Activated CD8-positive, alpha-beta T cell treated with anti-CD3 and anti-CD28 coated beads for 36 hours (primary cell): ENCODE measurements at regions not wholly inside any gene's neighbourhood (a gene's known extent, or its start where the extent isn't known, plus 50 kb on each side); places are given as distances from the start of the nearest gene placed in this dataset.

Experiments
- ATAC-seq: fragments of 200-7000 bp; cut with Tn5 transposase; one replicate; pipeline ENCODE4 v1.10.0; 2021; ENCODE audit warnings: mild to moderate bottlenecking, moderate library complexity
- CTCF ChIA-PET: fragments of 350-600 bp; sonication (Branson Sonifier 250); formaldehyde crosslinking; loops from one replicate; lab custom pipeline; 2021; ENCODE audit warnings: antibody characterized with exemption; lab: Charles Lee
- POLR2A ChIA-PET: fragments of 350-600 bp; sonication (Branson Sonifier 250); formaldehyde crosslinking; loops from one replicate; lab custom pipeline; 2021; ENCODE audit warnings: antibody characterized with exemption; lab: Charles Lee
- DNase-seq: peaks from one replicate; pipeline ENCODE4 v3.0.0-alpha.2; 2020
- H3K27ac Mint-ChIP-seq: one replicate; pipeline ENCODE4 v1.8.0; 2021; ENCODE audit warnings: mild to moderate bottlenecking, mixed read lengths
- H3K27me3 Mint-ChIP-seq: one replicate; pipeline ENCODE4 v1.8.0; 2021; ENCODE audit warnings: mixed read lengths
- H3K36me3 Mint-ChIP-seq: one replicate; pipeline ENCODE4 v1.8.0; 2021; ENCODE audit warnings: low read depth, mixed read lengths
- H3K4me1 Mint-ChIP-seq: one replicate; pipeline ENCODE4 v1.8.0; 2021; ENCODE audit warnings: low read depth, mixed read lengths
- H3K4me3 Mint-ChIP-seq: one replicate; pipeline ENCODE4 v1.8.0; 2021; ENCODE audit warnings: mild to moderate bottlenecking, moderate library complexity, mixed read lengths
- H3K9me3 Mint-ChIP-seq: one replicate; pipeline ENCODE4 v1.8.0; 2021; ENCODE audit warnings: mixed read lengths
- intact Hi-C: fragments of 100-400 bp; cut with micrococcal nuclease; formaldehyde crosslinking; loops from one replicate; pipeline ENCODE4 v1.10.0; 2022
- TF ChIP-seq, protein P1 (sequence below): fragments of 200-600 bp; IDR thresholded peaks from one replicate; pipeline ENCODE4 v1.8.0; 2022; ENCODE audit warnings: antibody characterized with exemption, mild to moderate bottlenecking

DNA sequence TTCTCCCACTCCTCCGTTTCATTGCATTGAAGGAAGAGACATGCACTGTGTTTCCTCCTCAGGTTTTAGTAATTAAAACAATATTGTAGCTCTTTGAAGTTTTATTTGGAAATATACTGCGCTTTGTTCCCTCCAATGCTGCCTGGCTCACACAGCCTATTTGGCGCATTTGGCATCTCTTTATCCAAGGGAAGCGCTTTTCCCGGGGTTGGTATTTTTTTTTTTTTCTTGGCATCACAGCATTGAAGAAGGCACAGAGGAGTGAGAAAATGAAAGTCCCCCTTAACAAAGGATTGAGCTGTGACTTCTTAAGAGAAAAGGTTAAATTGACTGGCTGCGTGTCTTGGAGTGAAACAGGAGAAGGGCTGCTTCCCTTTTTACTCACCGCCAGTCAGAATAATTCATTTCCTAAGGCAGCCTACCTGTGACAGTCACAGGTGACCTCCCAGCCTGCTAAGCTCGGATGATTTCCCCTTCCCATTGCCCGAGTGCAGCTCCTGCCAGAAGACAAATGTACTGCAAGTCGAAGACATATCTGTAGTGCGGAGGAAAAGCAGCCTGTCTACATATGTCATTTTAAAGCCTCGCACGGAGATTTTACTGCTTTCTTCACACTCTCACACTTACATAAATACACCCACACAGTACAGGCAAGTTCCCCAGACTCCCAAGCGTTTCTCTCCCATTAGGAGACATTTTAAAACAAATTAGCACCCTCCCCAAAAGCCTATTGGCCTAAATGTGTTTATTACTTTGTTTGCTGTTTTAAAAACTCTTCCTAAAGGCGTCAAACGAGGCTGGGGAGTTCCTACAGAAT, 665.5 kb upstream of the ZNF608 start:
- Mint-ChIP-seq H3K4me3 (no peak overlapping the region), H3K27ac (no peak overlapping the region), H3K4me1 (peaks cover 7% of the 10 kb centered on the region), H3K9me3 (no peaks in the 10 kb centered on the region), H3K27me3 (no peaks in the 10 kb centered on the region), H3K36me3 (no peaks in the 10 kb centered on the region)
- ChIA-PET POLR2A (no interaction called here), CTCF (no interaction called here)
- TF ChIP-seq, protein P1, sequence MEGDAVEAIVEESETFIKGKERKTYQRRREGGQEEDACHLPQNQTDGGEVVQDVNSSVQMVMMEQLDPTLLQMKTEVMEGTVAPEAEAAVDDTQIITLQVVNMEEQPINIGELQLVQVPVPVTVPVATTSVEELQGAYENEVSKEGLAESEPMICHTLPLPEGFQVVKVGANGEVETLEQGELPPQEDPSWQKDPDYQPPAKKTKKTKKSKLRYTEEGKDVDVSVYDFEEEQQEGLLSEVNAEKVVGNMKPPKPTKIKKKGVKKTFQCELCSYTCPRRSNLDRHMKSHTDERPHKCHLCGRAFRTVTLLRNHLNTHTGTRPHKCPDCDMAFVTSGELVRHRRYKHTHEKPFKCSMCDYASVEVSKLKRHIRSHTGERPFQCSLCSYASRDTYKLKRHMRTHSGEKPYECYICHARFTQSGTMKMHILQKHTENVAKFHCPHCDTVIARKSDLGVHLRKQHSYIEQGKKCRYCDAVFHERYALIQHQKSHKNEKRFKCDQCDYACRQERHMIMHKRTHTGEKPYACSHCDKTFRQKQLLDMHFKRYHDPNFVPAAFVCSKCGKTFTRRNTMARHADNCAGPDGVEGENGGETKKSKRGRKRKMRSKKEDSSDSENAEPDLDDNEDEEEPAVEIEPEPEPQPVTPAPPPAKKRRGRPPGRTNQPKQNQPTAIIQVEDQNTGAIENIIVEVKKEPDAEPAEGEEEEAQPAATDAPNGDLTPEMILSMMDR, result no peak
- DNase-seq, result no peak
- no peak for ATAC-seq
- intact Hi-C loops, result no loop called here

DNA sequence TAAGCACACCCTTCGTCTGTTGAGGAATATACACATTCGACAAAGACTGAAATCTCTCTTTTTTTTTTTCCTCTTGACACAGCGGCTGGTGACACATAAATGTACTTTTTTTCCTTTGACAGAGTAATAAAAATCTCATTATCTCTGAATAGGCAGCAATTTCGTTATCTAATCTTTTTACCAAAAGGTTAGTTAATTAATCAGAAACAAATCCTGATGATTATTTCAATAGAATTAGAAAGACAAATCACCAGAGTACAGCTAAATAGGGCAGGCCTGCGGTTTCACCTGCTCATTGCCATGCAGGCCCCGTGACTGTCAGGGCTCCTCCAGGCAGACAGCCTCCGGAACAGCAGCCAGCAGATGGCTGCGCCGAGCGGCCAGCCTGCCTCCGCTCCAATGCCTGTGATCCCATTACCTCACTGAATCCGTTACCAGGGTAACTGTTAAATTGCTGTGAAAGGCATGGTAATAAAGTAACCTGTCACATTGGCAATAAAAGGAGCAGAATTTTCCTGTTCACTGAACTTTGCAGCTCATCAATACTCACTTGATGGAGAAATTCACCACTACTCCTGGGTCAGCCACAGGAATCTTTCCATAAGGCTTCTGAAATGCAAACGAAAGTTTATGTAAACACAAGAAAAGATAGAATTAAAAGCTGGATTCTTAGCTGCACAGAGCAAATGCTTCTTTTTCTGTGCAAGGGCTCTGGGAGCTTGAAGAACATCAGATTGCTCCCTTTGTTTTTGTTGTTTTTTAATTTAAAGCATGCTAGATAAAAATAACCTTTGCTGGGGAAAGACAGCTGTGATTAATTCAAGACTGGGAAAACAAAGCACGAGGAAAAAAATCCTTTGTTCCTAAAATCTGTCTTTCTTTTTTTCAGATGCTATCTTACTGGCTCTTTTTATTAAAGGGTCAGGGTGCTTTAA, 666.4 kb upstream of the ZNF608 start:
- ATAC-seq (no peak), DNase-seq (peak; percentile 1)
- Mint-ChIP-seq H3K27me3 (no peaks in the 10 kb centered on the region), H3K4me3 (no peak overlapping the region), H3K36me3 (no peaks in the 10 kb centered on the region), H3K4me1 (peaks cover 7% of the 10 kb centered on the region), H3K9me3 (no peaks in the 10 kb centered on the region), H3K27ac (no peak overlapping the region)
- ChIA-PET CTCF (no interaction called here), POLR2A (interaction anchor here (0.6 kb wide), 1 partner anchor 477 kb away, joined by 4 read pairs; no protein-coding TSS in a partner anchor)
- TF ChIP-seq, protein P1, result no peak
- intact Hi-C loops, result no loop called here

DNA sequence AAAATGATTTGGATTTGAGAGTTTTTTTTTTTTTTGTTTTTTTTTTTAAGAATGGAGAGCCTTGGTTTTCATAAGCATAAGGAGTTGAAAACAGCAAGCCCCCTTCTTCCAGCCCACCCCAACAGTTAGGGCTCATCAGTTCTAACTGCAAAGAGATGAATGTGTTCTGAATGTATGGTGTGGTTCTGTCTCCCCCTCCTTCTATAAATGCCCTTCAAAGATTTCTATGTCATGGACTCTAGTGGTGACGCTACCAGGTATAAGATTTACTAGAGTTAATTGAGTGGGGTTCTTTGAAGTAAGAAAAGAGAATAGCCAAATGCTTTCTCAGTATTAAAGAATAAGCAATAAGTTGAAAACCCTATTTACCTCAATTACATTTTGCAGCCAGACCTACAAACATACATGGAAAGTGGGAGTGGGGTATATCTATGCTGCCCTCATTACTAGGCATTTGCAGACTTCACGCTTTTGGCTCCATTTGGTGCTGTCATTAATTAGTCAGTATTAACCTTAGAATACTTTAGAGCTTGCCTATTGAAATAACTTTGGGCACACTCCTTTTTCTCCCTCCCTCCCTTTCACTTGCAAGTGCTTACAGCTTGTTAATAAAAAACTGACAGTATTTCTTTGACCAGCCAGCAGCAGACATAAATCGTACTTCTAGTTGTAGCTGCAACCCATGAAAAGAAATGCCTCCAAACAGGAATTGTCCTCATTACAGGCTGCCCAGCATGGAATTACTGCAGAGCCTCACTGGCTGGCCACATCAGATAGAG, 667.2 kb upstream of the ZNF608 start:
- no peaks in the 10 kb centered on the region for H3K36me3 Mint-ChIP-seq
- TF ChIP-seq, protein P1, result no peak
- H3K4me1 Mint-ChIP-seq, result peaks cover 4% of the 10 kb centered on the region
- ChIA-PET POLR2A (interaction anchor here (0.6 kb wide), 1 partner anchor 478 kb away, joined by 4 read pairs; no protein-coding TSS in a partner anchor), CTCF (no interaction called here)
- no peaks in the 10 kb centered on the region for H3K27me3 Mint-ChIP-seq
- DNase-seq (no peak), ATAC-seq (no peak)
- no peak overlapping the region for H3K4me3 Mint-ChIP-seq
- H3K27ac Mint-ChIP-seq, result no peak overlapping the region
- H3K9me3 Mint-ChIP-seq, result no peaks in the 10 kb centered on the region
- intact Hi-C loops, result no loop called here

DNA sequence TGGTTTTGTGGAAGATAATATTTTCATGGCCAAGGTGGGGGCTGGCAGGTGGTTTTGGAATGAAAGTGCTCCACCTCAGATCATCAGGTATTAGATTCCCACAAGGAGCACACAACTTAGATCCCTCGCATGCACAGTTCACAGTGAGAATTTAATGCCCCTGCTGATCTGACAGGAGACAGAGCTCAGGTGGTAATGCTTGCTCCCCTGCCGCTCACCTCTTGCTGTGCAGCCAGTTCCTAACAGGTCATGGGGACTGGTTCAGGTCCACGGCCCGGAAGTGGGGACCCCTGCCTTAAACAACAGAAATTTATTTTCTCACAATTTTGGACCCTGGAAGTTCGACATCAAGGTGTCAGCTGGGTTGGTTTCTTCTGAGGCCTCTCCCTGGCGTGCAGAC, 668.7 kb upstream of the ZNF608 start:
- no peaks in the 10 kb centered on the region for H3K27me3 Mint-ChIP-seq
- no peak overlapping the region for H3K4me3 Mint-ChIP-seq
- DNase-seq (no peak), ATAC-seq (no peak)
- POLR2A ChIA-PET, result no interaction called here
- CTCF ChIA-PET, result no interaction called here
- no peaks in the 10 kb centered on the region for H3K9me3 Mint-ChIP-seq
- H3K4me1 Mint-ChIP-seq, result no peaks in the 10 kb centered on the region
- no peaks in the 10 kb centered on the region for H3K36me3 Mint-ChIP-seq
- TF ChIP-seq, protein P1, result no peak
- no peak overlapping the region for H3K27ac Mint-ChIP-seq
- intact Hi-C loops, result no loop called here
